GM23338 (cell line): ENCODE measurements at regions not wholly inside any gene's neighbourhood (a gene's known extent, or its start where the extent isn't known, plus 50 kb on each side); places are given as distances from the start of the nearest gene placed in this dataset.

ENCODE experiments used
- ATAC-seq: fragments of 200-7000 bp; cut with Tn5 transposase; 3 replicates; pipeline ENCODE4 v1.9.1; 2020
- DNase-seq: peaks from one replicate; pipeline ENCODE4 v3.0.0-alpha.2; 2015; ENCODE audit warnings: low spot score
- H2AFZ ChIP-seq: fragments of 200-600 bp; sonication (generic); 2 replicates; pipeline ENCODE4 v1.8.0; 2016; ENCODE audit warnings: antibody characterized with exemption, mild to moderate bottlenecking, moderate library complexity
- H3F3A ChIP-seq: fragments of 200-600 bp; sonication (generic); replicated peaks from 2 replicates; pipeline ENCODE4 v1.8.0; 2017; ENCODE audit warnings: antibody characterized with exemption, mixed run types, low read depth
- H3K27ac ChIP-seq: fragments of 200-600 bp; sonication (generic); 2 replicates; pipeline ENCODE4 v1.6.1; 2016; ENCODE audit warnings: low read depth
- H3K27me3 ChIP-seq: fragments of 200-600 bp; sonication (generic); 2 replicates; pipeline ENCODE4 v1.8.0; 2016; ENCODE audit warnings: mild to moderate bottlenecking, mixed run types, moderate library complexity; ENCODE audit not compliant: insufficient read depth
- H3K36me3 ChIP-seq: fragments of 200-600 bp; sonication (generic); 2 replicates; pipeline ENCODE4 v1.8.0; 2016; ENCODE audit warnings: mild to moderate bottlenecking; ENCODE audit not compliant: insufficient read depth
- H3K4me1 ChIP-seq: fragments of 200-600 bp; sonication (generic); 2 replicates; pipeline ENCODE4 v1.8.0; 2016; ENCODE audit warnings: mild to moderate bottlenecking, moderate library complexity; ENCODE audit not compliant: insufficient read depth
- H3K4me2 ChIP-seq: fragments of 200-600 bp; sonication (generic); 2 replicates; pipeline ENCODE4 v1.7.1; 2017; ENCODE audit warnings: mixed run types
- H3K4me3 ChIP-seq: fragments of 200-600 bp; sonication (generic); 2 replicates; pipeline ENCODE4 v1.6.1; 2016; ENCODE audit warnings: mixed run types
- H3K79me2 ChIP-seq: fragments of 200-600 bp; sonication (generic); replicated peaks from 2 replicates; pipeline ENCODE4 v1.8.0; 2017; ENCODE audit warnings: mild to moderate bottlenecking; ENCODE audit not compliant: insufficient read depth
- H3K9me2 ChIP-seq: fragments of 200-600 bp; sonication (generic); 2 replicates; pipeline ENCODE4 v1.8.0; 2017; ENCODE audit not compliant: insufficient read depth
- H4K20me1 ChIP-seq: fragments of 200-600 bp; sonication (generic); replicated peaks from 2 replicates; pipeline ENCODE4 v1.8.0; 2017; ENCODE audit warnings: mild to moderate bottlenecking; ENCODE audit not compliant: insufficient read depth
- H3K27ac Mint-ChIP-seq: 2 replicates; pipeline ENCODE4 v1.8.0; 2020; ENCODE audit warnings: inconsistent platforms, mild to moderate bottlenecking, moderate library complexity, mixed read lengths
- H3K27me3 Mint-ChIP-seq: 3 replicates; pipeline ENCODE4 v1.8.0; 2022; ENCODE audit warnings: low read depth, mild to moderate bottlenecking, moderate library complexity, mixed read lengths, inconsistent platforms; ENCODE audit not compliant: insufficient read depth, poor library complexity
- H3K36me3 Mint-ChIP-seq: 3 replicates; pipeline ENCODE4 v1.8.0; 2021; ENCODE audit warnings: low read depth, mild to moderate bottlenecking, inconsistent platforms, moderate library complexity, mixed read lengths
- H3K4me1 Mint-ChIP-seq: 3 replicates; pipeline ENCODE4 v1.8.0; 2020; ENCODE audit warnings: mild to moderate bottlenecking, inconsistent platforms, mixed read lengths
- H3K4me3 Mint-ChIP-seq: 3 replicates; pipeline ENCODE4 v1.8.0; 2021; ENCODE audit warnings: moderate library complexity, mild to moderate bottlenecking, inconsistent platforms, mixed read lengths
- H3K9me3 Mint-ChIP-seq: 3 replicates; pipeline ENCODE4 v1.8.0; 2020; ENCODE audit warnings: moderate library complexity, mild to moderate bottlenecking, inconsistent platforms, mixed read lengths
- CREB1 ChIP-seq: fragments of 250-450 bp; sonication (Bioruptor Pico); IDR thresholded peaks from 2 replicates; pipeline ENCODE4 v1.5.0; 2020; ENCODE audit warnings: low read depth, mild to moderate bottlenecking, moderate library complexity
- CTCF ChIP-seq, 2 experiments: fragments of 200-600 bp in 1 of 2; sonication (generic) in 1 of 2; conservative IDR thresholded peaks; 2 replicates each; pipeline versions ENCODE4 v1.5.1 to v1.6.1; 2016 to 2017; ENCODE audit warnings: antibody characterized with exemption in 2 of 2, low read depth in 2 of 2, mild to moderate bottlenecking in 2 of 2, moderate library complexity in 1 of 2
- EZH2 ChIP-seq: fragments of 200-600 bp; sonication (generic); IDR thresholded peaks from one replicate; pipeline ENCODE4 v1.8.0; 2017; ENCODE audit warnings: antibody characterized with exemption, mild to moderate bottlenecking, low read depth; ENCODE audit not compliant: unreplicated experiment
- JUNB ChIP-seq: IDR thresholded peaks from one replicate; pipeline ENCODE4 v1.6.1; 2016; ENCODE audit warnings: antibody characterized with exemption; ENCODE audit not compliant: unreplicated experiment
- NANOG ChIP-seq: IDR thresholded peaks from 2 replicates; pipeline ENCODE4 v1.6.1; 2016; ENCODE audit warnings: antibody characterized with exemption, borderline replicate concordance
- POLR2AphosphoS5 ChIP-seq: IDR thresholded peaks from 2 replicates; pipeline ENCODE4 v1.6.1; 2016; ENCODE audit warnings: antibody characterized with exemption, low read depth
- ZNF462 ChIP-seq: fragments of 250-450 bp; sonication (Bioruptor Pico); IDR thresholded peaks from 2 replicates; pipeline ENCODE4 v1.5.0; 2020; ENCODE audit warnings: mild to moderate bottlenecking, moderate library complexity

DNA sequence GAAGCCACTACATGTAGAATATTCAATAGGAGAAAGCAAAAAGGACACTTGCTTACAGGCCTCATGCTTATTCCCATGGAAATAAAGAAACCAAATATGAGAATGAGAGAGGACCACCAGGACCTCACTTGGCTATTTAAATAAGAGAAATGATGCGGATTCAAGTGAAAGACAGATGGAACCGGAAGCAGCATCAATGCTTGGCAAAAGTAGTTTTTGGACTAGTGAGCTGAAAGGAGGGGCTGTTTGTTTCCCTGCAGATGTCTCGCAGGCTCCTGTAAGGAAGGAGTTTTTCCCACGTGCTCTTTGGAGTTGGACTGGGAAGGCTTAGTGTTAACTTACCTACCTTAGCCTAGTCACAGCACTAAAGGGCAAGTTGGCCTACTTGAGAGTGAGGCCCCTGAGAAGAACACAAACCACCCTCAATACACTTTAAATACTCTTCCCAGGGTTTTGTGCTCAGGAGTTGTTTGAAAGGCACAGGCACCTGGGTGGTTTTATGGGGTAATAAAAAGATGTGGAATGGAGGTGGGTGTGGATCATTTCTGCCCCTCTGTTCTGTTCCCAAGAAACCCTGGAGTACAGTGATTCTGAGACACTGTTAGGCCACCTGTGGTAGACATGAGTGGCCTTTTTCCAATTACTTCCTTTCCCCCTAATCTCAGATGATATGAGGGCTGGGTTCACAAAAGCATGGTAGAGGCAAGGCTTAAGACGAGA, 113.3 kb upstream of the C1GALT1C1 start (continued):
- no peak for TF ChIP-seq ZNF462 (CRISPR knock-in tag)
- no peak for TF ChIP-seq CREB1 (CRISPR knock-in tag)

DNA sequence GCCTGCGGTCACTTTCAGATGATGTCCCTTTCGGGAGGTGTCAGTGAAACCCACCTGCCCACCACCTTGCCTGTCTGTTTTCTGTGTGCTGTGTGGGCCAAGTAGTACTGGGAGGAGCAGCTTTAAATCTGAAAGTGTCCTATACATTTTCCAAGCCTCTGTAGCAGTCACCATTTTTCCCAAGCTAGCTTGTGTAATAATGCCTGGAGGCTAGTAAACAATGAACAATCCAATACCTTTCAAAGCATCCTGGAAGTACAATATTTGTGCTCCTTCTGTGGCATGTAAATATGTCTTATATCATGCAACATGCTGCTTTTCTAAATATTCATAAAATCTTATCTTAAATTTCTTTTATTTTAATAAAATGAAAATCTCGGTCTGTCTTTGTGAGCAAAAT, 111.6 kb upstream of the C1GALT1C1 start:
- Histone ChIP-seq H3K27me3 (no peaks in the 10 kb centered on the region), H3K79me2 (no peaks in the 10 kb centered on the region), H3K9me2 (no peaks in the 10 kb centered on the region), H2AFZ (no peak overlapping the region), H4K20me1 (no peaks in the 10 kb centered on the region), H3K4me1 (no peaks in the 10 kb centered on the region), H3K27ac (no peak overlapping the region), H3K4me3 (no peak overlapping the region), H3F3A (no peaks in the 10 kb centered on the region), H3K4me2 (no peak overlapping the region), H3K36me3 (no peaks in the 10 kb centered on the region)
- DNase-seq (no peak), ATAC-seq (no peak)
- H3K9me3 Mint-ChIP-seq, result peaks cover 2% of the 10 kb centered on the region; the same call in 2 of the 3 replicates
- H3K27me3 Mint-ChIP-seq, result peaks cover 6% of the 10 kb centered on the region
- no peaks in the 10 kb centered on the region for H3K36me3 Mint-ChIP-seq
- no peak overlapping the region for H3K4me3 Mint-ChIP-seq
- H3K4me1 Mint-ChIP-seq, result peaks cover 22% of the 10 kb centered on the region
- H3K27ac Mint-ChIP-seq, result no peak overlapping the region
- TF ChIP-seq POLR2AphosphoS5, result no peak
- TF ChIP-seq JUNB, result no peak
- no peak for TF ChIP-seq CTCF (conservative IDR thresholded peaks at IDR 0.05; ENCODE audit: low read depth in 2 of 2)
- TF ChIP-seq EZH2, result no peak
- no peak for TF ChIP-seq ZNF462 (CRISPR knock-in tag)
- no peak for TF ChIP-seq NANOG
